Nephron progenitor cell (in vitro differentiated cells): ENCODE measurements at regions not wholly inside any gene's neighbourhood (a gene's known extent, or its start where the extent isn't known, plus 50 kb on each side); places are given as distances from the start of the nearest gene placed in this dataset.
A peak's percentile ranks its signal among the peaks of the same experiment; 100 is the strongest.
"Not testable (repeated sequence)": the region's sequence is repeated elsewhere in the genome, so short reads cannot be mapped to it uniquely, and the experiment has no call there.

Experiments
- DNase-seq: peaks from one replicate; pipeline ENCODE4 v3.0.0; 2021
- H3K27ac Mint-ChIP-seq: 2 replicates; pipeline ENCODE4 v1.8.0; 2021; ENCODE audit warnings: mild to moderate bottlenecking, moderate library complexity, mixed read lengths
- H3K27me3 Mint-ChIP-seq: 2 replicates; pipeline ENCODE4 v1.8.0; 2021; ENCODE audit warnings: mild to moderate bottlenecking, low read depth, mixed read lengths; ENCODE audit not compliant: poor library complexity
- H3K36me3 Mint-ChIP-seq: 2 replicates; pipeline ENCODE4 v1.8.0; 2021; ENCODE audit warnings: low read depth, mixed read lengths
- H3K4me1 Mint-ChIP-seq: 2 replicates; pipeline ENCODE4 v1.8.0; 2021; ENCODE audit warnings: mixed read lengths
- H3K4me3 Mint-ChIP-seq: 2 replicates; pipeline ENCODE4 v1.8.0; 2021; ENCODE audit warnings: mild to moderate bottlenecking, moderate library complexity, mixed read lengths
- H3K9me3 Mint-ChIP-seq: 2 replicates; pipeline ENCODE4 v1.8.0; 2021; ENCODE audit warnings: mild to moderate bottlenecking, moderate library complexity, mixed read lengths
- TF ChIP-seq, protein P1 (sequence below): fragments of 200-600 bp; sonication (generic); IDR thresholded peaks from 2 replicates; pipeline ENCODE4 v1.5.0; 2021; ENCODE audit warnings: antibody characterized with exemption

DNA sequence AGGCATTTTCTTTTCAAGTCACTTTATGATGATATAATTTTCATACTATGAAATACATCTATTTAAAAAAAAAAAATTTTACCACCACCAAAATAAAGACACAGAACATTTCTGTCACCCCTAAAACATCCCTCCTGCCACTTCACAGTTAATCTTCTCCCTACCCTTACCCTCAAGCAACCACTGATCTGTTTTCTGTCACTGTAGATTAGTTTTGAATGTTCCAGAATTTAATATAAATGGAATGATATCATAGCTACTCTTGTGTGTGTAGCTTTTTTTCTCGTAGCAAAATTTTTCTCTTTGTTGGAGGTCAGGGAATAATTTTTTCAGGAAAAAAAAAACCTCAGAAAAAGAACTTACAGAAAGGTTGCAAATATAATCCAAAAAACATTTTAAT, 152.7 kb downstream of the RHOU start:
- H3K9me3 Mint-ChIP-seq: peaks cover 24% of the 10 kb centered on the region
- no peak for DNase-seq
- H3K27me3 Mint-ChIP-seq: no peaks in the 10 kb centered on the region
- H3K4me1 Mint-ChIP-seq: peaks cover 18% of the 10 kb centered on the region
- no peak overlapping the region for H3K4me3 Mint-ChIP-seq
- no peak overlapping the region for H3K27ac Mint-ChIP-seq
- H3K36me3 Mint-ChIP-seq: peaks cover 5% of the 10 kb centered on the region
- TF ChIP-seq, protein P1, sequence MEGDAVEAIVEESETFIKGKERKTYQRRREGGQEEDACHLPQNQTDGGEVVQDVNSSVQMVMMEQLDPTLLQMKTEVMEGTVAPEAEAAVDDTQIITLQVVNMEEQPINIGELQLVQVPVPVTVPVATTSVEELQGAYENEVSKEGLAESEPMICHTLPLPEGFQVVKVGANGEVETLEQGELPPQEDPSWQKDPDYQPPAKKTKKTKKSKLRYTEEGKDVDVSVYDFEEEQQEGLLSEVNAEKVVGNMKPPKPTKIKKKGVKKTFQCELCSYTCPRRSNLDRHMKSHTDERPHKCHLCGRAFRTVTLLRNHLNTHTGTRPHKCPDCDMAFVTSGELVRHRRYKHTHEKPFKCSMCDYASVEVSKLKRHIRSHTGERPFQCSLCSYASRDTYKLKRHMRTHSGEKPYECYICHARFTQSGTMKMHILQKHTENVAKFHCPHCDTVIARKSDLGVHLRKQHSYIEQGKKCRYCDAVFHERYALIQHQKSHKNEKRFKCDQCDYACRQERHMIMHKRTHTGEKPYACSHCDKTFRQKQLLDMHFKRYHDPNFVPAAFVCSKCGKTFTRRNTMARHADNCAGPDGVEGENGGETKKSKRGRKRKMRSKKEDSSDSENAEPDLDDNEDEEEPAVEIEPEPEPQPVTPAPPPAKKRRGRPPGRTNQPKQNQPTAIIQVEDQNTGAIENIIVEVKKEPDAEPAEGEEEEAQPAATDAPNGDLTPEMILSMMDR: no peak

GRCh38 chr1:228889289-228889688, 154.0 kb downstream of the RHOU start:
- peaks cover 23% of the 10 kb centered on the region for H3K9me3 Mint-ChIP-seq
- DNase-seq: no peak
- H3K36me3 Mint-ChIP-seq: peaks cover under 1% of the 10 kb centered on the region
- TF ChIP-seq, protein P1: no peak
- H3K4me3 Mint-ChIP-seq: no peak overlapping the region
- no peaks in the 10 kb centered on the region for H3K27me3 Mint-ChIP-seq
- H3K4me1 Mint-ChIP-seq: peaks cover 18% of the 10 kb centered on the region
- H3K27ac Mint-ChIP-seq: no peak overlapping the region

DNA sequence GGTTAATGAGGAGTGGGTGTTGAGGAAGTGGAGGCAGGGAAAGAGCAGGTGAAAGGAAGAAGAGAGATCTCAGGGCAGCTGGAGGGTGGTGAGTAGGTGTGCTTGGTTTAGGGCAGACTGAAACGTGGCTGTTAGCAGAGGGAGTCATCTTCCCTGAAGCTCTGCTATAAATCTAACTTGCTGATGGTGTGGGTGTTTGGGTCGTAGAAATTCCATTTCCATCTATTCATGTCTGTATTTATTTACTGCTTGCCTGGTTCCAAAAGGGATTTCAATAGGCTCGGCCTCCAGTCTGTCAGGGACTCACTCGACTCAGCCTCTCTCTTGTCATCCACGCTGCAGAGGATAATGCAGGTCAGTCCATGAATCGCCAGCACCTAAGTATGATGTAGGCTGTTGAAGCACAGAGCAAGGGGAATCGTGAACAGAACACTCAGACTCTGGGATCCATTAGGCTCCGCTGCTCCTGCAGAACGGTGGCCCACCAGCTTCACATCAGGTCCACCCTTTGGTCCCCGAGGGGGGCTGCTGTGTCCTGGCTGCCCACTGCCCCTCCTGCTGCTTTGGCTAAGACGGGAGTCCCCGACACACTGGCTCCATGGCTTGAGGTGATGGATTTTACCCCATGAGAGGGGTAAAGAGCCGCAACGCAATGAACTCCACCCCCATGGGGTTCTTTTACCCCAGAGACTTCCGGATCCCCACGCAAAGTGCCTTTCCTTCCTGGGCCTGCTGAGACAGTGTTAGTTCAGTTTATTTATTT, 156.2 kb downstream of the RHOU start:
- H3K9me3 Mint-ChIP-seq: peaks cover 13% of the 10 kb centered on the region
- no peaks in the 10 kb centered on the region for H3K36me3 Mint-ChIP-seq
- peak overlapping the region; percentile 15 for H3K27ac Mint-ChIP-seq
- peaks cover 18% of the 10 kb centered on the region for H3K4me1 Mint-ChIP-seq
- DNase-seq: no peak
- no peak overlapping the region for H3K4me3 Mint-ChIP-seq
- TF ChIP-seq, protein P1: no peak
- no peaks in the 10 kb centered on the region for H3K27me3 Mint-ChIP-seq

GRCh38 chr1:228892200-228892599, 156.9 kb downstream of the RHOU start:
- not testable (repeated sequence) for H3K36me3 Mint-ChIP-seq, H3K4me3 Mint-ChIP-seq, H3K27ac Mint-ChIP-seq, DNase-seq, H3K27me3 Mint-ChIP-seq
- H3K9me3 Mint-ChIP-seq: peaks cover 13% of the 10 kb centered on the region
- H3K4me1 Mint-ChIP-seq: peaks cover 18% of the 10 kb centered on the region

GRCh38 chr1:228894442-228894989, 159.2 kb downstream of the RHOU start:
- H3K4me3 Mint-ChIP-seq: no peak overlapping the region
- peaks cover 13% of the 10 kb centered on the region for H3K9me3 Mint-ChIP-seq
- peaks cover 3% of the 10 kb centered on the region for H3K27me3 Mint-ChIP-seq
- no peak for DNase-seq
- H3K27ac Mint-ChIP-seq: no peak overlapping the region
- peaks cover 34% of the 10 kb centered on the region for H3K4me1 Mint-ChIP-seq
- H3K36me3 Mint-ChIP-seq: no peaks in the 10 kb centered on the region
- TF ChIP-seq, protein P1: no peak

GRCh38 chr1:228897901-228898300, 162.6 kb downstream of the RHOU start:
- Mint-ChIP-seq H3K36me3 (no peaks in the 10 kb centered on the region), H3K27ac (no peak overlapping the region), H3K27me3 (peaks cover 10% of the 10 kb centered on the region), H3K4me3 (no peak overlapping the region), H3K9me3 (peaks cover 5% of the 10 kb centered on the region), H3K4me1 (peaks cover 54% of the 10 kb centered on the region)
- TF ChIP-seq, protein P1: no peak
- no peak for DNase-seq
